HCT116 (cell line): ENCODE measurements at regions not wholly inside any gene's neighbourhood (a gene's known extent, or its start where the extent isn't known, plus 50 kb on each side); places are given as distances from the start of the nearest gene placed in this dataset.

Source experiments
- ATAC-seq: fragments of 200-7000 bp; cut with Tn5 transposase; 2 replicates; pipeline ENCODE4 v1.9.1; 2020; ENCODE audit warnings: mild to moderate bottlenecking, moderate library complexity
- BruUV-seq: library from RNA; stranded (reverse); fragments of 400-500 nt; replicated peaks from 2 replicates; lab custom pipeline; 2021; lab: Mats Ljungman, UMichigan
- CTCF ChIA-PET: fragments of 300-600 bp; sonication (Branson Sonifier 250); formaldehyde crosslinking; loops from one replicate; lab custom pipeline; 2021; ENCODE audit warnings: antibody characterized with exemption; lab: Charles Lee
- POLR2A ChIA-PET: fragments of 300-600, 350-600 bp; sonication (Branson Sonifier 250); formaldehyde crosslinking; loops from one replicate; lab custom pipeline; 2021; ENCODE audit warnings: antibody characterized with exemption; lab: Charles Lee
- RAD21 ChIA-PET, 2 experiments: fragments of 300-600 bp; sonication (Branson Sonifier 250); formaldehyde crosslinking; loops; one replicate each; lab custom pipeline; 2023; ENCODE audit warnings: low total read pairs in 2 of 2; ENCODE audit not compliant: uncharacterized antibody in 2 of 2, unreplicated experiment in 2 of 2, low non-redundant PET in 1 of 2; lab: Charles Lee
- DNase-seq: peaks from one replicate; pipeline ENCODE4 v3.0.0-alpha.2; 2010; ENCODE audit warnings: low read depth, low spot score
- H2AFZ ChIP-seq: fragments of 200-600 bp; shearing (Covaris generic), sonication (generic); 2 replicates; pipeline ENCODE4 v1.6.1; 2017; ENCODE audit warnings: low read depth, mixed run types, mixed read lengths, antibody characterized with exemption, low read length; ENCODE audit not compliant: poor library complexity, severe bottlenecking
- H3K27ac ChIP-seq: 2 replicates; pipeline ENCODE4 v1.5.1; 2012; ENCODE audit warnings: low read depth, low read length
- H3K27me3 ChIP-seq: fragments of 200-600 bp; sonication (generic); 2 replicates; pipeline ENCODE4 v1.6.1; 2016; ENCODE audit warnings: mixed run types, low read length, mixed read lengths; ENCODE audit not compliant: insufficient read depth
- H3K36me3 ChIP-seq, 2 experiments: fragments of 200-500 bp in 1 of 2; fragments of 200-600 bp in 1 of 2; sonication (Bioruptor generic) in 1 of 2; sonication (generic) in 1 of 2; 2 replicates each; pipeline versions ENCODE4 v1.5.1 to v1.6.1; 2014 to 2016; ENCODE audit warnings: low read length in 2 of 2, inconsistent platforms in 1 of 2, mixed read lengths in 1 of 2, mixed run types in 1 of 2; ENCODE audit not compliant: insufficient read depth in 2 of 2, control insufficient read depth in 1 of 2
- H3K4me1 ChIP-seq, 2 experiments: fragments of 200-600 bp in 1 of 2; sonication (generic) in 1 of 2; 2 replicates each; pipeline versions ENCODE4 v1.5.1 to v1.6.1; 2012 to 2017; ENCODE audit warnings: low read length in 2 of 2, inconsistent platforms in 1 of 2, mild to moderate bottlenecking in 1 of 2, mixed read lengths in 1 of 2, mixed run types in 1 of 2, moderate library complexity in 1 of 2; ENCODE audit not compliant: insufficient read depth in 2 of 2, control insufficient read depth in 1 of 2
- H3K4me2 ChIP-seq: fragments of 200-600 bp; sonication (generic); 2 replicates; pipeline ENCODE4 v1.6.1; 2017; ENCODE audit warnings: mixed run types, low read length, mixed read lengths
- H3K4me3 ChIP-seq, 2 experiments: fragments of 200-600 bp in 1 of 2; sonication (generic) in 1 of 2; replicated peaks in 1 of 2; 2 replicates each; pipeline ENCODE4 v1.5.1; 2011 to 2016; ENCODE audit warnings: low read length in 2 of 2, control low read depth in 1 of 2, low read depth in 1 of 2, mild to moderate bottlenecking in 1 of 2, mixed read lengths in 1 of 2, mixed run types in 1 of 2
- H3K79me2 ChIP-seq: fragments of 200-600 bp; sonication (generic); 2 replicates; pipeline ENCODE4 v1.6.1; 2017; ENCODE audit warnings: mild to moderate bottlenecking, mixed run types, low read length, moderate library complexity, mixed read lengths; ENCODE audit not compliant: insufficient read depth
- H3K9ac ChIP-seq: fragments of 200-600 bp; sonication (generic); 2 replicates; pipeline ENCODE4 v1.6.1; 2016; ENCODE audit warnings: low read length, mixed read lengths
- H3K9me2 ChIP-seq: fragments of 200-600 bp; sonication (generic), shearing (Covaris generic); 2 replicates; pipeline ENCODE4 v1.6.1; 2017; ENCODE audit warnings: mixed run types, mild to moderate bottlenecking, moderate library complexity; ENCODE audit not compliant: insufficient read depth
- H3K9me3 ChIP-seq, 2 experiments: fragments of 200-500 bp in 1 of 2; fragments of 200-600 bp in 1 of 2; sonication (Bioruptor generic) in 1 of 2; sonication (generic) in 1 of 2; 2 replicates each; pipeline ENCODE4 v1.6.1; 2014 to 2017; ENCODE audit warnings: low read length in 2 of 2, mixed read lengths in 2 of 2, inconsistent platforms in 1 of 2, low read depth in 1 of 2, mild to moderate bottlenecking in 1 of 2, mixed run types in 1 of 2, moderate library complexity in 1 of 2; ENCODE audit not compliant: control insufficient read depth in 1 of 2, insufficient read depth in 1 of 2
- H4K20me1 ChIP-seq: fragments of 200-600 bp; sonication (generic), shearing (Covaris generic); 2 replicates; pipeline ENCODE4 v1.6.1; 2017; ENCODE audit warnings: mixed run types, mild to moderate bottlenecking, moderate library complexity; ENCODE audit not compliant: insufficient read depth
- CTCF ChIP-seq, 3 experiments: fragments of 200-600 bp in 1 of 3; sonication (generic) in 1 of 3; IDR thresholded peaks in 2 of 3; conservative IDR thresholded peaks in 1 of 3; 2 replicates each; pipeline ENCODE4 v1.5.1; 2012 to 2017; ENCODE audit warnings: low read depth in 2 of 3, low read length in 2 of 3, antibody characterized with exemption in 1 of 3, borderline replicate concordance in 1 of 3, control low read depth in 1 of 3, mild to moderate bottlenecking in 1 of 3, mixed read lengths in 1 of 3, mixed run types in 1 of 3, moderate library complexity in 1 of 3; ENCODE audit not compliant: insufficient read depth in 1 of 3
- EGR1 ChIP-seq: IDR thresholded peaks from 2 replicates; pipeline ENCODE4 v1.6.1; 2012; ENCODE audit warnings: low read depth
- EZH2 ChIP-seq: fragments of 200-600 bp; sonication (generic); IDR thresholded peaks from 2 replicates; pipeline ENCODE4 v1.6.1; 2017; ENCODE audit warnings: antibody characterized with exemption, mixed run types
- EZH2phosphoT487 ChIP-seq: fragments of 200-600 bp; IDR thresholded peaks from 2 replicates; pipeline ENCODE4 v1.6.1; 2018; ENCODE audit warnings: antibody characterized with exemption, borderline replicate concordance
- JUND ChIP-seq: IDR thresholded peaks from 2 replicates; pipeline ENCODE4 v1.6.1; 2012
- MAX ChIP-seq: IDR thresholded peaks from 2 replicates; pipeline ENCODE4 v1.6.1; 2012
- POLR2AphosphoS5 ChIP-seq: IDR thresholded peaks from 2 replicates; pipeline ENCODE4 v1.6.1; 2011; ENCODE audit warnings: mild to moderate bottlenecking, low read depth, low read length, moderate library complexity
- RAD21 ChIP-seq: IDR thresholded peaks from 2 replicates; pipeline ENCODE4 v1.6.1; 2012; ENCODE audit warnings: low read depth, mild to moderate bottlenecking
- REST ChIP-seq: IDR thresholded peaks from 2 replicates; pipeline ENCODE4 v1.6.1; 2012; ENCODE audit warnings: low read depth
- SRF ChIP-seq: IDR thresholded peaks from 2 replicates; pipeline ENCODE4 v1.6.1; 2012; ENCODE audit warnings: low read depth
- ZFX ChIP-seq: fragments of 450-650 bp; IDR thresholded peaks from 2 replicates; pipeline ENCODE4 v1.6.1; 2017
- ZNF274 ChIP-seq: fragments of 200-500 bp; sonication (Bioruptor generic); IDR thresholded peaks from 2 replicates; pipeline ENCODE4 v1.6.1; 2014; ENCODE audit warnings: mild to moderate bottlenecking, low read depth, low read length, inconsistent platforms
- intact Hi-C: fragments of 100-400 bp; cut with micrococcal nuclease; formaldehyde crosslinking; loops from 2 replicates; pipeline ENCODE4 v1.10.0; 2022
- TF ChIP-seq, protein P1 (sequence below): IDR thresholded peaks from 2 replicates; pipeline ENCODE4 v1.6.1; 2011; ENCODE audit warnings: mild to moderate bottlenecking, low read length, moderate library complexity; ENCODE audit not compliant: insufficient replicate concordance; ENCODE audit errors: extremely low read depth

GRCh38 chr4:124372916-124373315 lies 339.6 kb downstream of the ANKRD50 start:
- RAD21 ChIA-PET: no interaction called here
- intact Hi-C loops: no loop called here
- ATAC-seq (no peak), DNase-seq (no peak)
- Histone ChIP-seq H3K79me2 (no peaks in the 10 kb centered on the region), H3K27ac (no peak overlapping the region), H3K9me2 (peaks cover 2% of the 10 kb centered on the region; the same call in 1 of the 2 replicates), H3K9me3 (no peaks in the 10 kb centered on the region), H3K27me3 (no peaks in the 10 kb centered on the region), H4K20me1 (no peaks in the 10 kb centered on the region), H3K36me3 (no peaks in the 10 kb centered on the region), H3K4me3 (no peak overlapping the region), H3K4me1 (no peaks in the 10 kb centered on the region), H2AFZ (no peak overlapping the region), H3K9ac (no peak overlapping the region), H3K4me2 (no peak overlapping the region)
- CTCF ChIA-PET: no interaction called here
- no TSS peak for BruUV-seq
- POLR2A ChIA-PET: no interaction called here
- TF ChIP-seq EZH2phosphoT487 (no peak), REST (no peak), ZFX (no peak), RAD21 (no peak), JUND (no peak), SRF (no peak), ZNF274 (no peak), EZH2 (no peak), POLR2AphosphoS5 (no peak), CTCF (IDR thresholded peaks at IDR 0.05 in 2 of 3, conservative IDR thresholded peaks at IDR 0.05 in 1 of 3; ENCODE audit: borderline replicate concordance in 1 of 3, insufficient read depth in 1 of 3, low read depth in 2 of 3, low read length in 2 of 3) (no peak), MAX (no peak), EGR1 (no peak)
- TF ChIP-seq, protein P1, sequence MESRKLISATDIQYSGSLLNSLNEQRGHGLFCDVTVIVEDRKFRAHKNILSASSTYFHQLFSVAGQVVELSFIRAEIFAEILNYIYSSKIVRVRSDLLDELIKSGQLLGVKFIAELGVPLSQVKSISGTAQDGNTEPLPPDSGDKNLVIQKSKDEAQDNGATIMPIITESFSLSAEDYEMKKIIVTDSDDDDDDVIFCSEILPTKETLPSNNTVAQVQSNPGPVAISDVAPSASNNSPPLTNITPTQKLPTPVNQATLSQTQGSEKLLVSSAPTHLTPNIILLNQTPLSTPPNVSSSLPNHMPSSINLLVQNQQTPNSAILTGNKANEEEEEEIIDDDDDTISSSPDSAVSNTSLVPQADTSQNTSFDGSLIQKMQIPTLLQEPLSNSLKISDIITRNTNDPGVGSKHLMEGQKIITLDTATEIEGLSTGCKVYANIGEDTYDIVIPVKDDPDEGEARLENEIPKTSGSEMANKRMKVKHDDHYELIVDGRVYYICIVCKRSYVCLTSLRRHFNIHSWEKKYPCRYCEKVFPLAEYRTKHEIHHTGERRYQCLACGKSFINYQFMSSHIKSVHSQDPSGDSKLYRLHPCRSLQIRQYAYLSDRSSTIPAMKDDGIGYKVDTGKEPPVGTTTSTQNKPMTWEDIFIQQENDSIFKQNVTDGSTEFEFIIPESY: no peak
